Activated CD8-positive, alpha-beta T cell treated with anti-CD3 and anti-CD28 coated beads for 36 hours (primary cell): ENCODE measurements at regions not wholly inside any gene's neighbourhood (a gene's known extent, or its start where the extent isn't known, plus 50 kb on each side); places are given as distances from the start of the nearest gene placed in this dataset.

Source experiments
- ATAC-seq: fragments of 200-7000 bp; cut with Tn5 transposase; one replicate; pipeline ENCODE4 v1.10.0; 2021; ENCODE audit warnings: mild to moderate bottlenecking, moderate library complexity
- CTCF ChIA-PET: fragments of 350-600 bp; sonication (Branson Sonifier 250); formaldehyde crosslinking; loops from one replicate; lab custom pipeline; 2021; ENCODE audit warnings: antibody characterized with exemption; lab: Charles Lee
- POLR2A ChIA-PET: fragments of 350-600 bp; sonication (Branson Sonifier 250); formaldehyde crosslinking; loops from one replicate; lab custom pipeline; 2021; ENCODE audit warnings: antibody characterized with exemption; lab: Charles Lee
- DNase-seq: peaks from one replicate; pipeline ENCODE4 v3.0.0-alpha.2; 2020
- H3K27ac Mint-ChIP-seq: one replicate; pipeline ENCODE4 v1.8.0; 2021; ENCODE audit warnings: mild to moderate bottlenecking, mixed read lengths
- H3K27me3 Mint-ChIP-seq: one replicate; pipeline ENCODE4 v1.8.0; 2021; ENCODE audit warnings: mixed read lengths
- H3K36me3 Mint-ChIP-seq: one replicate; pipeline ENCODE4 v1.8.0; 2021; ENCODE audit warnings: low read depth, mixed read lengths
- H3K4me1 Mint-ChIP-seq: one replicate; pipeline ENCODE4 v1.8.0; 2021; ENCODE audit warnings: low read depth, mixed read lengths
- H3K4me3 Mint-ChIP-seq: one replicate; pipeline ENCODE4 v1.8.0; 2021; ENCODE audit warnings: mild to moderate bottlenecking, moderate library complexity, mixed read lengths
- H3K9me3 Mint-ChIP-seq: one replicate; pipeline ENCODE4 v1.8.0; 2021; ENCODE audit warnings: mixed read lengths
- intact Hi-C: fragments of 100-400 bp; cut with micrococcal nuclease; formaldehyde crosslinking; loops from one replicate; pipeline ENCODE4 v1.10.0; 2022
- TF ChIP-seq, protein P1 (sequence below): fragments of 200-600 bp; IDR thresholded peaks from one replicate; pipeline ENCODE4 v1.8.0; 2022; ENCODE audit warnings: antibody characterized with exemption, mild to moderate bottlenecking

DNA sequence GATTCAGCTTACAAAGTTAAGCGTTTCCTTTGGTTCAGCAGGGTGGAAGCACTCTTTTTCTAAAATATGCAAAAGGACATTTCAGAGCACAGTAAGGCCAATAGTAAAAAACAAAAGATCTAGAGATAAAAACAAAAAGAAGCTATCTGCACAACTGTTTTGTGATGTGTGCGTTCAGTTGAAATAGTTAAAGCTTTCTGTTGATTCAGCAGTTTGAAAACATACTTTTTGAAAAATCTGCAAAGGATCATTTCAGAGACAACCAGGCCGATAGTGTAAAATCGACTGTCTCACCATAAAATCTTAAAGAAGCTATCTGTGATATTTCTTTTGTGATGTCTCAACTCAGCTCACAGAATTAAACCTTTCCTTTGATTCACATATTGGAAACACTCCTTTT is 300.0 kb upstream of the ALG10B start:
- Mint-ChIP-seq H3K4me1 (no peaks in the 10 kb centered on the region), H3K9me3 (peaks cover 8% of the 10 kb centered on the region), H3K4me3 (no peak overlapping the region), H3K27ac (no peak overlapping the region), H3K36me3 (no peaks in the 10 kb centered on the region), H3K27me3 (no peaks in the 10 kb centered on the region)
- intact Hi-C loops: no loop called here
- DNase-seq (no peak), ATAC-seq (no peak)
- TF ChIP-seq, protein P1, sequence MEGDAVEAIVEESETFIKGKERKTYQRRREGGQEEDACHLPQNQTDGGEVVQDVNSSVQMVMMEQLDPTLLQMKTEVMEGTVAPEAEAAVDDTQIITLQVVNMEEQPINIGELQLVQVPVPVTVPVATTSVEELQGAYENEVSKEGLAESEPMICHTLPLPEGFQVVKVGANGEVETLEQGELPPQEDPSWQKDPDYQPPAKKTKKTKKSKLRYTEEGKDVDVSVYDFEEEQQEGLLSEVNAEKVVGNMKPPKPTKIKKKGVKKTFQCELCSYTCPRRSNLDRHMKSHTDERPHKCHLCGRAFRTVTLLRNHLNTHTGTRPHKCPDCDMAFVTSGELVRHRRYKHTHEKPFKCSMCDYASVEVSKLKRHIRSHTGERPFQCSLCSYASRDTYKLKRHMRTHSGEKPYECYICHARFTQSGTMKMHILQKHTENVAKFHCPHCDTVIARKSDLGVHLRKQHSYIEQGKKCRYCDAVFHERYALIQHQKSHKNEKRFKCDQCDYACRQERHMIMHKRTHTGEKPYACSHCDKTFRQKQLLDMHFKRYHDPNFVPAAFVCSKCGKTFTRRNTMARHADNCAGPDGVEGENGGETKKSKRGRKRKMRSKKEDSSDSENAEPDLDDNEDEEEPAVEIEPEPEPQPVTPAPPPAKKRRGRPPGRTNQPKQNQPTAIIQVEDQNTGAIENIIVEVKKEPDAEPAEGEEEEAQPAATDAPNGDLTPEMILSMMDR: no peak
- CTCF ChIA-PET: no interaction called here
- POLR2A ChIA-PET: no interaction called here

DNA sequence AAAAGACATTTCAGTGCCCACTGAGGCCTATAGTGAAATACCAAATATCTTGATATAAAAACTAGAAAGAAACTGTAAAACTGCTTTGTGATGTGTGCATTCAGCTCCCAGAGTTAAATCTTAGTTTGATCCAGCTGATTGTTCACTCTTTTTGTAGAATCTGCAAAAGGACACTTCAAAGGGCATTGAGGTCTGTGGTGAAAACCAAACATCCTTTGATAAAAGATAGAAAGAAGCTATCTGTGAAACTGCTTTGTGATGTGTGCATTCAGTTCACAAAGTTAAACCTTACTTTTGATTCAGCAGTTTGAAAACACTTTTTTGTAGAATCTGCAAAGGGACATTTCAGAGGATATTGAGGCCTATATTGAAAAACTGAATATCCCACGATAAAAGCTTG is 290.7 kb upstream of the ALG10B start:
- DNase-seq (no peak), ATAC-seq (no peak)
- POLR2A ChIA-PET: no interaction called here
- H3K4me3 Mint-ChIP-seq: no peak overlapping the region
- no peak overlapping the region for H3K27ac Mint-ChIP-seq
- H3K9me3 Mint-ChIP-seq: peaks cover 9% of the 10 kb centered on the region
- TF ChIP-seq, protein P1: no peak
- H3K36me3 Mint-ChIP-seq: no peaks in the 10 kb centered on the region
- no peaks in the 10 kb centered on the region for H3K4me1 Mint-ChIP-seq
- CTCF ChIA-PET: no interaction called here
- intact Hi-C loops: no loop called here
- no peaks in the 10 kb centered on the region for H3K27me3 Mint-ChIP-seq

DNA sequence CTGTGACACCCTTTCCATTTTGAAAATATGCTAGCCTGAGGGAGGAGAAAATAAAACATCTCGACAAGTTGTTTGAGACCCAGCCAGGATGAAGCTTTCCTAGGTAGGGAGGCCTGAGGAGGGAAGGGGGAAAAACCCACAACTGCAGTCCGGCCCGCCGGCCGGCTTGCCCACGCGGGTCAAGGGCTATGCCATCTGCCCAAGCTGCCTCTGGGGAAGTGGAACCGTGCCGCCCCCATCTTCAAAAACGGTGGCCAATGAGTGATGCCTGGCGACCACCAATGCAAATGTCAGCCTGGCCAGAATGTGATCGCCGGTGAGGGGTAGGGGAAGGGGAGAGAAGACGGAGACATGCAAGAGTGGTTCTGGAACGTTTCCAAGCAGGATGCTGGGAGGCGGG is 263.5 kb upstream of the ALG10B start:
- H3K27me3 Mint-ChIP-seq: no peaks in the 10 kb centered on the region
- intact Hi-C loops: no loop called here
- H3K4me3 Mint-ChIP-seq: no peak overlapping the region
- CTCF ChIA-PET: no interaction called here
- H3K4me1 Mint-ChIP-seq: no peaks in the 10 kb centered on the region
- H3K36me3 Mint-ChIP-seq: no peaks in the 10 kb centered on the region
- POLR2A ChIA-PET: no interaction called here
- H3K27ac Mint-ChIP-seq: no peak overlapping the region
- ATAC-seq (no peak), DNase-seq (no peak)
- TF ChIP-seq, protein P1: no peak
- H3K9me3 Mint-ChIP-seq: peaks cover 20% of the 10 kb centered on the region

DNA sequence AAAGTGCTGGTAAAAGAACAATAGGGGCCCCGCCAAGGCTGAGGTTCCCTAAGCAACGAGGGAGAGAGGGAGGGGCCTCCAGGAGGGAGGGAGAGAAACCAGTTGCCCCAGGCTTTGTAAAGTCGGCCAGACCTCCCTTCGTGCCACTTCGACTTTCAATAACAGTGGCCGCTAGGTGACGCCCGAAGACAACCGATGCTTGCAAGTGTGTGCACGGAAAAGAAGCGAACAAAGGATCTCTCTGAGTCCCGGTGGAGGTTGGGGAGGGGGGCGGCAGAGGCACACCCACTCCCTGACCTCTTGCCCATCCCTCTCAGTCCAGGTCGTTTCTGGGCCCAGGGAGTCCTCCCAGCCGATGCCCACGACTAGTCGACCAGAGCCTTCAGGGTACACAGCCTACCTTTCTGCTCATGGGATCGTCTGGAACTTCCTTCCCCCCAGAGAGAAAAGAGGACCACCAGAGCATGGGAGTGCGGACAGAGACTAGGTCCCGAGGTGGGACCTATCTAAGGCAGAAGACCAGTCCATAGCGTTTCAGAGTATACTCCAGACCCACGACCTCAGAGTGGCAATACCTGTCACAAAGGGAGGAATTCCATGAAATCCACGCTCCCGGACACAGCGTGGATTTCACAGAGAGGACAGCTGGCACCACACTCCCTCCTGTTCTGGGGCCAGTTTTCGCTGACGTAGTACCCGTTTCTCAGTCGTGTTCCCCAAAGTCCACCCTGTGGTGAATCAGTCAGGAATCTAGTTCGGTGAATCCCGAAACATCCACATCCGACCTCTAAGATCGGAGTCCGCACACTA is 262.7 kb upstream of the ALG10B start:
- Mint-ChIP-seq H3K4me1 (no peaks in the 10 kb centered on the region), H3K27ac (no peak overlapping the region), H3K4me3 (no peak overlapping the region), H3K36me3 (no peaks in the 10 kb centered on the region), H3K9me3 (peaks cover 15% of the 10 kb centered on the region), H3K27me3 (no peaks in the 10 kb centered on the region)
- ATAC-seq: no peak
- TF ChIP-seq, protein P1: no peak
- POLR2A ChIA-PET: no interaction called here
- peak; percentile 8 for DNase-seq
- CTCF ChIA-PET: no interaction called here
- intact Hi-C loops: no loop called here

DNA sequence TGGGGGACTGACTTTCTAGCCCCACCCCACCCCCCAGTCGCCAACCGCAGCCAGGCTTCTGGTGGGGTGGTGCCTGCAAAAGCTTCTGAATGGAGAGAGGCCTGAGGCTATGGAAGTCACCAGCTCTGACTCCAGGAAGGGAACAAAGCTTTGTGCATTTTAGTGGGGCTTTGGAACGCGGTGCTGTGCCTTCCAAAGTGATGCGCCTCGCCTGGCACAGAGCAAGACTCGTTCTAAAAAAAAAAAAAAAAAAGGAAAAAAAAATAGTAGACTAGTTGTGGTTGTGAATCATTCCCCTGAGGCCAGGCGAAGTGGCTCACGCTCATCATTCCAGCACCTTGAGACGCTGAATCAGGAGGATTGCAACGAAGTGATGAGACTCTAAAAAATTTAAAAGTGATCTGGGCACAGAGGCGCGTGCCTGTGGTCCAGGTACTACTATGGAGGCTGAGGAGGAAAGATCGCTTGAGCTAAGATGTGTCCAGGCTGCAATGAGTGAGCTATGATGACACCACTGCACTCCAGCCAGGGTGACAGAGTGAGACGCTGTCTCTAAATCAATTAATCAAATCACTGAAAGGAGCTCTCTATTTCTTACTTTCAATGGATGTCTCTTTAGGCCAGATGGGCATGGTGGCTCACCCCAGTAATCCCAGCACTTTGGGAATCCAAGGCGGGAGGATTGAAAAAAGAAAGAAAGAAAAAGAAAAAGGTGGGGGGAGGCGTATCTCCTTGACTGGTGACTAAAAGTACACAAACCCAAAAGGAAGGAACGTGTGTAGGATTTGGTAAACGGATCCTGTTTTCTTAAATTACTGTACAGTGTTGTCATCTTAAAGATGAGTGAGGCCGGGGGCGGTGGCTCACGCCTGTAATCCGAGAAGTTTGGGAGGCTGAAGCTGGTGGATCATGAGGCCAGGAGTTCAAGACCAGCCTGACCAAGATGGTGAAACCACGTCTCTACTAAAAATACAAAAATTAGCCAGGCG is 259.6 kb upstream of the ALG10B start:
- ChIA-PET POLR2A (no interaction called here), CTCF (no interaction called here)
- intact Hi-C loops: no loop called here

More for the DNA sequence above, 259.6 kb upstream of the ALG10B start:
- Mint-ChIP-seq H3K27me3 (no peaks in the 10 kb centered on the region), H3K27ac (no peak overlapping the region), H3K4me3 (no peak overlapping the region), H3K36me3 (no peaks in the 10 kb centered on the region), H3K4me1 (no peaks in the 10 kb centered on the region), H3K9me3 (peaks cover 15% of the 10 kb centered on the region)
- DNase-seq (no peak), ATAC-seq (no peak)
- TF ChIP-seq, protein P1: no peak
